HG03342 (cell line): ENCODE measurements at regions not wholly inside any gene's neighbourhood (a gene's known extent, or its start where the extent isn't known, plus 50 kb on each side); places are given as distances from the start of the nearest gene placed in this dataset.

Experiments
- ATAC-seq: cut with Tn5 transposase; IDR thresholded peaks from one replicate; pipeline ENCODE4 v1.9.1; 2021; ENCODE audit warnings: mild to moderate bottlenecking, moderate library complexity; ENCODE audit not compliant: unreplicated experiment

DNA sequence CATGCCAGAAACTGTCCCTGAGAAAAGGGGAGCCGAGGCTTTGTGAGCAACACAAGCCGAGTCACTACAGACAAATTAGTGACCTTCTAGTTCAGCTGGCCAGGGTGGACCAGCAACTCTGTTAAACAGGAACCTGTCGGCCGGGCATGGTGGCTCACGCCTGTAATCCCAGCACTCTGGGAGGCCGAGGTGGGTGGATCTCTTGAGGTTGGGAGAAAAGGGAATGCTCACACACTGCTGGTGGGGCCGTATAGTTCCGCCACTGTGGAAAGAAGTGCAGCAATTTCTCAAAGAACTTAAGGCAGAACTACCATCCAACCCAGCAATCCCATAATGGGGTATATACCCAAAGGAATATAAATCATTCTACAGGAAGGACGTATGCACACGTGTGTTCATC lies 67.8 kb downstream of the C16orf95 start:
- no peak for ATAC-seq

GRCh38 chr16:87250431-87250960 lies 66.7 kb downstream of the C16orf95 start:
- no peak for ATAC-seq

DNA sequence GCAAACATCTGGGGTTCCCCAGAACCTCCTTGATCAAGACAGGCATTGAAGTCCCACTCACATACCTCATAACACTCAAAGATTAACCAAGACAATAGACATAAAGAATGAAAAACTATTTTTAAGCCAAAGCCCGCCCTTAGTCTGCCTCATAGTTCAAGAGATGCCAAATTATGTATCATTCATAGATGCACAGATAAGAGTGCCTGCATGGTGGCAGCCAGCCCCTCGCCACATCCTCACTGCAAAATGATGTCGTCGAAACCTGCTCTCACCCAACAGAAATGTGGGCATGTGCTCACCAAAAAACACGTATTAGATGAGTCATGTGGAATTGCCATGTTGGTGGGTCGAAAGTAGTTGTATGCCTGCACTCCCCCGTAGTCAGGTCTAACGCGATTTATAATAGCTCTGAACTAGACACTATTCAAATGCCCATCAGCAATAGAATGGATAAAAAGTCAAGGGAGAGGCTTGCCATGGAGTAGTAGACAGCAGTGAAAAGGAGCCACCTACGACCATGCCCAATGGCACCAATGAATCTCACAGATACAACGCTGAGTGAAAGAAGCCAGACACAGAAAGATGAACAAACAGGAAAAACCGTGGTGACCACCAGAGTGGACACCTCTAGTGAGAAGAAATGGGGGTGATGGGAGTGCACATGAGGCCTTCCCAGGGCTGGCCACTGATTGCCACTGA lies 64.8 kb downstream of the C16orf95 start:
- ATAC-seq, result no peak
